Upper lobe of right lung (tissue), 1 donor: ENCODE measurements at regions not wholly inside any gene's neighbourhood (a gene's known extent, or its start where the extent isn't known, plus 50 kb on each side); places are given as distances from the start of the nearest gene placed in this dataset.

Source experiments
- ATAC-seq: fragments of 200-7000 bp; cut with Tn5 transposase; one replicate; pipeline ENCODE4 v1.9.1; 2020; ENCODE audit warnings: mild to moderate bottlenecking, moderate library complexity
- DNase-seq: peaks from one replicate; pipeline ENCODE4 v3.0.0-alpha.2; 2020
- H3K27ac ChIP-seq: fragments of 200-600 bp; one replicate; pipeline ENCODE4 v1.8.0; 2022
- H3K27me3 ChIP-seq: fragments of 200-600 bp; one replicate; pipeline ENCODE4 v1.8.0; 2022; ENCODE audit warnings: mild to moderate bottlenecking
- H3K36me3 ChIP-seq: fragments of 200-600 bp; one replicate; pipeline ENCODE4 v1.8.0; 2022
- H3K4me1 ChIP-seq: fragments of 200-600 bp; one replicate; pipeline ENCODE4 v1.8.0; 2022
- H3K4me3 ChIP-seq: fragments of 200-600 bp; one replicate; pipeline ENCODE4 v1.8.0; 2022; ENCODE audit warnings: mild to moderate bottlenecking
- H3K9me3 ChIP-seq: fragments of 200-600 bp; one replicate; pipeline ENCODE4 v1.8.0; 2022
- CTCF ChIP-seq: fragments of 200-600 bp; IDR thresholded peaks from one replicate; pipeline ENCODE4 v1.8.0; 2022; ENCODE audit warnings: antibody characterized with exemption
- intact Hi-C: fragments of 100-400 bp; cut with DNase I; formaldehyde crosslinking; loops from one replicate; pipeline ENCODE4 v1.11.0; 2022
- donor health status: DM: no; HTN: yes; CAD: no; lungs with severe emphysema.

- no peak for TF ChIP-seq CTCF
- Histone ChIP-seq H3K4me1 (no peaks in the 10 kb centered on the region), H3K9me3 (no peaks in the 10 kb centered on the region), H3K27me3 (no peaks in the 10 kb centered on the region), H3K36me3 (no peaks in the 10 kb centered on the region), H3K4me3 (no peak overlapping the region), H3K27ac (no peak overlapping the region)
- DNase-seq (no peak), ATAC-seq (no peak)
- intact Hi-C loops = no loop called here
Observed at GRCh38 chr16:76947749-76948148, 243.2 kb upstream of the MON1B start.

GRCh38 chr16:76955629-76956028 is 235.4 kb upstream of the MON1B start:
- intact Hi-C loops = no loop called here
- no peak for ATAC-seq
- Histone ChIP-seq H3K36me3 (no peaks in the 10 kb centered on the region), H3K27me3 (no peaks in the 10 kb centered on the region), H3K4me3 (no peak overlapping the region), H3K9me3 (no peaks in the 10 kb centered on the region), H3K27ac (no peak overlapping the region), H3K4me1 (no peaks in the 10 kb centered on the region)
- DNase-seq = no peak
- TF ChIP-seq CTCF = no peak

GRCh38 chr16:76956394-76956793 is 234.6 kb upstream of the MON1B start:
- Histone ChIP-seq H3K36me3 (no peaks in the 10 kb centered on the region), H3K27me3 (no peaks in the 10 kb centered on the region), H3K27ac (no peak overlapping the region), H3K9me3 (no peaks in the 10 kb centered on the region), H3K4me3 (no peak overlapping the region), H3K4me1 (no peaks in the 10 kb centered on the region)
- no peak for DNase-seq
- intact Hi-C loops = no loop called here
- no peak for ATAC-seq
- no peak for TF ChIP-seq CTCF

GRCh38 chr16:76956841-76957240 is 234.1 kb upstream of the MON1B start:
- no peak for DNase-seq
- Histone ChIP-seq H3K36me3 (no peaks in the 10 kb centered on the region), H3K9me3 (no peaks in the 10 kb centered on the region), H3K27me3 (no peaks in the 10 kb centered on the region), H3K27ac (no peak overlapping the region), H3K4me1 (no peaks in the 10 kb centered on the region), H3K4me3 (no peak overlapping the region)
- no peak for ATAC-seq
- no peak for TF ChIP-seq CTCF
- intact Hi-C loops = no loop called here

GRCh38 chr16:76959166-76959565 is 231.8 kb upstream of the MON1B start:
- no peak for TF ChIP-seq CTCF
- ATAC-seq (no peak), DNase-seq (no peak)
- Histone ChIP-seq H3K36me3 (no peaks in the 10 kb centered on the region), H3K9me3 (no peaks in the 10 kb centered on the region), H3K4me3 (no peak overlapping the region), H3K27me3 (no peaks in the 10 kb centered on the region), H3K27ac (no peak overlapping the region), H3K4me1 (no peaks in the 10 kb centered on the region)
- intact Hi-C loops = no loop called here

DNA sequence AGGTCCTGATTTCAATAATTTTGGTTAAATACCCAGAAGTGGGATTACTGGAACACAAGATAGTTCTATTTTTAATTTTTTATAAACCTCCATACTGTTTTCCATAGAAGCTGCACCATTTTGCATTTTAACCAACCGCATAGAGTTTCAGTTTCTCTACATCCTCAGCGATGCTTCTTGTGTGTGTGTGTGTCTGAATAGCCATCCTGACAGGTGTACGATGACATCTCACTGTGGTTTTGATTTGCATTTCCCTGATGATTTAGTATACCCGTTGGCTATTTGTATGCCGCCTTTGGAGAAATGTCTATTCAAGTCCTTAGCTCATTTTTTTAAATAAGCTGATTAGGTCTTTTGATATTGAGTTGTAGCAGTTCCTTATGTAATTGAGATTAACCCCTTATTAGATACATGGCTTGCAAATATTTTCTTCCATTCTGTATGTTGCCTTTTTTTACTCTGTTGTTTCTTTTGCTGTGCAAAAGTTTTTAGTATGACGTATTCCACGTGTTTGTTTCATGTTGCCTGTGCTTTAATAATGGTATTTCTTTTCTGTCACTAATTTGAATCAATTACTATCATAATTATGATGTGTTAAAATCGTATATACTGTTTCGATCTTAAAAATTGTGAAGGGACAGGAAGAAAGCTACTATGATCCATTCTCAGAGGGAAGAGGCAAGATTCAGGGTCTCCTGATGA is 227.2 kb upstream of the MON1B start:
- DNase-seq (no peak), ATAC-seq (no peak)
- H3K9me3 ChIP-seq = no peaks in the 10 kb centered on the region
- no peak overlapping the region for H3K27ac ChIP-seq
- no peaks in the 10 kb centered on the region for H3K27me3 ChIP-seq
- H3K4me1 ChIP-seq = no peaks in the 10 kb centered on the region
- intact Hi-C loops = no loop called here
- H3K4me3 ChIP-seq = no peak overlapping the region
- H3K36me3 ChIP-seq = no peaks in the 10 kb centered on the region
- TF ChIP-seq CTCF = no peak
